ENCODE measurements at regions not wholly inside any gene's neighbourhood (a gene's known extent, or its start where the extent isn't known, plus 50 kb on each side); places are given as distances from the start of the nearest gene placed in this dataset.
"Not testable (repeated sequence)": the region's sequence is repeated elsewhere in the genome, so short reads cannot be mapped to it uniquely, and the experiment has no call there.

GRCh38 chr12:60684988-60685655 is 1089.3 kb downstream of the SLC16A7 start:
- DNase-seq (no peak), ATAC-seq (no peak)
- no peaks in the 10 kb centered on the region for H3K4me1 Mint-ChIP-seq
- H3K4me3 Mint-ChIP-seq: no peak overlapping the region
- no peaks in the 10 kb centered on the region for H3K27me3 Mint-ChIP-seq
- no peak overlapping the region for H3K27ac Mint-ChIP-seq
- peaks cover 0 to 13% of the 10 kb centered on the region in 2 donors for H3K9me3 Mint-ChIP-seq

- Mint-ChIP-seq H3K9me3 (peaks cover 0 to 8% of the 10 kb centered on the region in 2 donors), H3K27me3 (no peaks in the 10 kb centered on the region), H3K27ac (no peak overlapping the region), H3K4me3 (no peak overlapping the region), H3K4me1 (no peaks in the 10 kb centered on the region)
- DNase-seq (no peak), ATAC-seq (no peak)
Measured at GRCh38 chr12:60689137-60689536, 1093.3 kb downstream of the SLC16A7 start.

DNA sequence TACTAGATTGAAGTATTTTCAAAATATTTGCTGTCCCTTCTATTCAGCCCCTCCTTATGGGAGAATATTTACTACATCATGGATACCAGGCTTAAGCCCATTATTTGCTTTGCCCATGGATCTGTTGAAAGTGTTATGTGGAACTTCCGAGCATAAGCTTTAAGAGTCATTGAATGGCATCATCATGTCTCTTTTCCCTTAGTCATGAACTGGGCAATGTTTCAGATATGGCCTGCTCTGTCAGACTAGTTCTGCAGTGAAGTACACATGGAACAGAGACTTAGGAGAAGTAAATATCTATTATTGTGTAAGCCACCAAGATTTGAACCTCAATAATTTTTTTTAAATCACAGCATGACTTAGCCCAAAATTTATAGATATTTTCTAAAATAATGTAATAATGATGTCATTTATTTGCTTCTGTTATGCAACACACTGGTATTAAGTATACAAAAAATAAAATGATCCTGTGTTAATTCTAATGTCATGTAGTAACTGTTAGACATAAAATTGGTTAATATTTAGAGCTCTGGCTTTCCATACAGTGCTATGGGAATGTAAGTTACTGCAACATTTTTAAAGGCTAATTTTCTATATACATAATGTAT is 1097.3 kb downstream of the SLC16A7 start:
- H3K27ac Mint-ChIP-seq: no peak overlapping the region

GRCh38 chr12:60704171-60704914 is 1108.5 kb downstream of the SLC16A7 start:
- no peak overlapping the region for H3K4me3 Mint-ChIP-seq
- H3K4me1 Mint-ChIP-seq: no peaks in the 10 kb centered on the region
- DNase-seq (no peak), ATAC-seq (no peak)
- no peak overlapping the region for H3K27ac Mint-ChIP-seq
- no peaks in the 10 kb centered on the region for H3K9me3 Mint-ChIP-seq
- H3K27me3 Mint-ChIP-seq: no peaks in the 10 kb centered on the region

More for the DNA sequence above, 1097.3 kb downstream of the SLC16A7 start:
- DNase-seq (no peak), ATAC-seq (no peak)
- no peak overlapping the region for H3K4me3 Mint-ChIP-seq
- peaks cover 0 to 8% of the 10 kb centered on the region in 2 donors for H3K9me3 Mint-ChIP-seq
- H3K27me3 Mint-ChIP-seq: no peaks in the 10 kb centered on the region
- H3K4me1 Mint-ChIP-seq: no peaks in the 10 kb centered on the region

DNA sequence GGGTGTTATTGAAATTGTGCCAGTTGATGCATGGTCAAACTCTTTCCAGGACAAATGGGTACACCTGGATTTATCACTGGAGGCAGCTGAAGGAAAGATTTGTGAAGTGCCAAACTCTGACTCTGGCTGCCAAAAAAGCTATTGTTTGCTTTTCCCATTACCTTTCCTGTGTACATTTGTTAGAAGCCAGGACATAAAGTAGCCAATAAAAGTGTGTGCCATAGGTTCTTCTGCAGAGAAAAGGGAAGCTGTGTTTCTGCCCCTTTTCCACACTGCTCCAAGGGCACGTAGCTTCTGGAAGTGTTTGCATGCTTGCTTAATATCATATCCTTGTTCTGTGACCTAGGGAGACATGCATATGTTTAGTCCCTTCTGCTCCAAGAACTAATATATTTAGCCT is 1114.4 kb downstream of the SLC16A7 start:
- peaks cover 0 to 4% of the 10 kb centered on the region in 2 donors for H3K9me3 Mint-ChIP-seq
- no peaks in the 10 kb centered on the region for H3K27me3 Mint-ChIP-seq
- H3K4me3 Mint-ChIP-seq: no peak overlapping the region
- no peaks in the 10 kb centered on the region for H3K4me1 Mint-ChIP-seq
- ATAC-seq (no peak), DNase-seq (no peak)
- H3K27ac Mint-ChIP-seq: peak overlapping the region in 1 of 2 donors; percentile 63

- H3K27me3 Mint-ChIP-seq: no peaks in the 10 kb centered on the region
- ATAC-seq (no peak), DNase-seq (no peak)
- H3K4me1 Mint-ChIP-seq: no peaks in the 10 kb centered on the region
- H3K4me3 Mint-ChIP-seq: no peak overlapping the region
- H3K27ac Mint-ChIP-seq: no peak overlapping the region
- H3K9me3 Mint-ChIP-seq: peaks cover 0 to 10% of the 10 kb centered on the region in 2 donors
Measured at GRCh38 chr12:60714141-60714900, 1118.5 kb downstream of the SLC16A7 start.

- Mint-ChIP-seq H3K27ac (no peak overlapping the region), H3K27me3 (no peaks in the 10 kb centered on the region), H3K4me3 (no peak overlapping the region), H3K9me3 (peaks cover 0 to 6% of the 10 kb centered on the region in 2 donors), H3K4me1 (no peaks in the 10 kb centered on the region)
- DNase-seq (no peak), ATAC-seq (no peak)
Measured at GRCh38 chr12:60724475-60724874, 1128.6 kb downstream of the SLC16A7 start.

DNA sequence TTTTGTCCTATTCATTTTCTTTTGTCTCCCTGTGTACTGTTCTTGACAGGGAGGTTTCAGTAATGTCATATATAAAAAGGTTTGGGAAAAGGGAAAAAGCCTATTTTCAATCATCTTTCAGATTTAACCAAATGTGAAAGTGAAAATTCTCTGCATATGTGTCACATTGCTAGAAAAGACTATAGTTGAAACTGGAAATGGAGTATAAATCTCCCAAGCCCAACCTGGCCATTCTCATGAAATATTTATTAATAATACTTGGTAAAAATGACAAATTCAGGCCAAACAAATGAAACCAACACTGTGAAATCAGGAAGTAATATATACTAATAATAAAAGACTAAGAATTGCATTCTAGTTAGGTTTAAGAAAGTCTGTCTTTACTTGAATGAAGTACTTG is 1129.2 kb downstream of the SLC16A7 start:
- no peak overlapping the region for H3K4me3 Mint-ChIP-seq
- no peaks in the 10 kb centered on the region for H3K27me3 Mint-ChIP-seq
- H3K27ac Mint-ChIP-seq: no peak overlapping the region
- H3K4me1 Mint-ChIP-seq: no peaks in the 10 kb centered on the region
- ATAC-seq (no peak), DNase-seq (no peak)
- H3K9me3 Mint-ChIP-seq: peaks cover 0 to 6% of the 10 kb centered on the region in 2 donors

DNA sequence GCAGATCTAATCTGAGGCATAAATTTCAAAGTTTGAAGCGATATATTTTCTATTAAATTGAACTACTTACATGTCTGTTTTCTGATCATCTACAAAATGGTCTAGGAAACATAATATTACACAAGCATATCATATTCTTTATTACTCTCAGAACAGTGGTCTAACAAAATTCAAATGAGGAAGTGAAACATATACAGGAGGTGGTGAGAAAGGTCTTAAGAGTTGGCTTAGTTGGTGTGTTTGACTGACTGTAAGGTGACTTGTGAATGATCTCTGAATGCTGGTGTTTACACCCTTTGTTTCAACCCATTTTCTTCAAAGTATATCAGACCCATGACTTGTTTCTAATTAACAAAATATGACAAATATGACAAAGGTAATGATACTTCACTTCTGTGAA is 1156.8 kb downstream of the SLC16A7 start:
- Mint-ChIP-seq H3K27me3 (no peaks in the 10 kb centered on the region), H3K9me3 (peaks cover 11 to 26% of the 10 kb centered on the region in 2 donors), H3K27ac (no peak overlapping the region), H3K4me1 (no peaks in the 10 kb centered on the region), H3K4me3 (no peak overlapping the region)
- ATAC-seq (no peak), DNase-seq (no peak)

DNA sequence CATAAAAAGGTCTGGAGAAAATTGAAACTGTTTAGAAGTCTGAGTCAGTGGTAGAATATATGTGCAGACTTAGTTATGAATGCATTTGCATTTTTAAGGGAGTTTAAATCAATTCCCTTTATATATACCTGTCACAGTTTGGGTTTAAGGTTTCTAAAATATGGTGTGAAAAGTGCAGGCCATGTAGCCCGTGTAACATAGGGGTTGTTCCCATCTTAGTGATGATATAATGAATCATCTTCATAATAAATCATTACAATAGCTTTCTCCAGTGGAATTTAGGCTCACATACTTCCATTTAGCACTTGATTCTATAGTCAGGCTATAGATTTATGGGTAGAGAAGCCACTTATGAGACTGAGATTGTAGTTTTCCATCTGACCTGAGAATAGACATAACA is 1162.4 kb downstream of the SLC16A7 start:
- H3K9me3 Mint-ChIP-seq: peaks cover 5 to 9% of the 10 kb centered on the region in 2 donors
- DNase-seq (no peak), ATAC-seq (no peak)
- H3K27me3 Mint-ChIP-seq: no peaks in the 10 kb centered on the region
- H3K27ac Mint-ChIP-seq: no peak overlapping the region
- no peak overlapping the region for H3K4me3 Mint-ChIP-seq
- no peaks in the 10 kb centered on the region for H3K4me1 Mint-ChIP-seq

DNA sequence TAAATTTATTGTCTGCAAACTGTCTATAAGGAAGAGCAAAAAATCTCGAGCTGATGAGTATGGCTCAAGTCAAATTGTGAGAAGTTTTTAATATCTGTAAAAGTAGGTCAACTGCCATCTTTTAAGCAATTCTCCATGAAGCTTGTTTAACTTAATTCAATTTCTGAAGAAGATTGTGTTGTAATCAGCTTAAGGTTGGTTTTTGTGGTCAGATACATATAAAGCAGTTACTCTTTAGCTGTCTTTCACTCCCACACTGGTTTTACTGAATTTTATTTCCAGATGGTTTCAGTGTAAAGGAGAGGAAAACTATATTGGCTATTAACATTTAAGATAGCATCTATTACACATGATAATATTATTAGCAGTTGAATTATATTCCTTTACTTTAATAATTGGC is 1165.1 kb downstream of the SLC16A7 start:
- H3K27me3 Mint-ChIP-seq: no peaks in the 10 kb centered on the region
- H3K4me1 Mint-ChIP-seq: no peaks in the 10 kb centered on the region
- no peak overlapping the region for H3K4me3 Mint-ChIP-seq
- H3K9me3 Mint-ChIP-seq: peaks cover 5 to 24% of the 10 kb centered on the region in 2 donors
- no peak overlapping the region for H3K27ac Mint-ChIP-seq
- ATAC-seq (no peak), DNase-seq (no peak)

DNA sequence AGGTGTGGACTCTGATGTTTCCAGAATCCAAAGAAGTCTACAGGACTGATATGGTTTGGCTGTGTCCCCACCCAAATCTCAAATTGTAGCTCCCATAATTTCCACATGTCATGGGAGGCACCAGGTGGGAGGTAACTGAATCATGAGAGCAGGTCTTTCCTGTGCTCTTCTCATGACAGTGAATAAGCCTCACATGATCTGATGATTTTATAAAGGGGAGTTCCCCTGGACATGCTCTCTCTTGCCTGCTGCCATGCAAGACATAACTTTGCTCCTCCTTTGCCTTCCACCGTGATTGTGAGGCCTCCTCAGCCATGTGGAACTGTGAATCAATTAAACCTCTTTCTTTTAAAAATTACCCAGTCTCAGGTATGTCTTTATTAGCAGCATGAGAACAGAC is 1205.3 kb downstream of the SLC16A7 start:
- H3K27ac Mint-ChIP-seq, H3K27me3 Mint-ChIP-seq, ATAC-seq, DNase-seq, H3K4me3 Mint-ChIP-seq, H3K4me1 Mint-ChIP-seq: not testable (repeated sequence)
- H3K9me3 Mint-ChIP-seq: peaks cover 4 to 16% of the 10 kb centered on the region in 2 donors

DNA sequence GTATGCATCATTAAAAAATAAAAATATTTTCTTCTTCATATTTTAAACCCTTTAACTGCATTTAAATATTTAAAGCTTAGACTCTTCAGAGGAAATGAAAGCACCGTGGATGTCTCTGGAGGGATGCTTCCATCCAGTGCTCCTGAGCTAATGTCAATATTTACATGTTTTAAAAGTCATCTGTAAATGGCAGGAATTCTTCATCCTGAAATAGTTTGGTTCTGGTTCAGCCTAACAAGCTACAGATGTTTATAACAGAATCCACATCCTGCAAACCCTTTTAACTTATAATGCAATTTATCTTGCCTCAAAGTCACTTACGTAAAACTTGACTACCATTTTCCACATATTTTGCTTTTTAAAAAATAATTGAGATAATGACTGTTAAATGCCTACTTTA is 1207.3 kb downstream of the SLC16A7 start:
- Mint-ChIP-seq H3K27me3 (no peaks in the 10 kb centered on the region), H3K4me1 (no peaks in the 10 kb centered on the region), H3K27ac (no peak overlapping the region), H3K4me3 (no peak overlapping the region), H3K9me3 (peaks cover 4 to 21% of the 10 kb centered on the region in 2 donors)
- DNase-seq (no peak), ATAC-seq (no peak)

- Mint-ChIP-seq H3K4me1 (no peaks in the 10 kb centered on the region), H3K4me3 (no peak overlapping the region), H3K9me3 (peaks cover 0 to 21% of the 10 kb centered on the region in 2 donors), H3K27ac (no peak overlapping the region), H3K27me3 (no peaks in the 10 kb centered on the region)
- ATAC-seq: no peak
- DNase-seq: no peak
Measured at GRCh38 chr12:60805364-60805763, 1209.5 kb downstream of the SLC16A7 start.

- DNase-seq: no peak
Measured at GRCh38 chr12:60819794-60820193, 1224.0 kb downstream of the SLC16A7 start.

More at GRCh38 chr12:60819794-60820193, 1224.0 kb downstream of the SLC16A7 start:
- no peak overlapping the region for H3K4me3 Mint-ChIP-seq
- H3K27me3 Mint-ChIP-seq: no peaks in the 10 kb centered on the region
- H3K4me1 Mint-ChIP-seq: no peaks in the 10 kb centered on the region
- no peak for ATAC-seq
- no peak overlapping the region for H3K27ac Mint-ChIP-seq
- peaks cover 5 to 8% of the 10 kb centered on the region in 2 donors for H3K9me3 Mint-ChIP-seq
